COLO668 (cell line): ENCODE measurements at regions not wholly inside any gene's neighbourhood (a gene's known extent, or its start where the extent isn't known, plus 50 kb on each side); places are given as distances from the start of the nearest gene placed in this dataset.

Source experiments
- DNase-seq: peaks from one replicate; lab custom pipeline; 2025; ENCODE audit not compliant: unreplicated experiment; lab: John Stamatoyannopoulos, UW

- DNase-seq = no peak
These were observed 129.9 kb upstream of the TAC1 start for GRCh38 chr7:97601931-97602457.

GRCh38 chr7:97620495-97620894 is 111.4 kb upstream of the TAC1 start:
- DNase-seq = no peak

GRCh38 chr7:97623333-97623732 is 108.6 kb upstream of the TAC1 start:
- DNase-seq = no peak

- DNase-seq = no peak
These were observed 101.8 kb upstream of the TAC1 start for GRCh38 chr7:97630116-97630515.

GRCh38 chr7:97635622-97636021 is 96.3 kb upstream of the TAC1 start:
- no peak for DNase-seq

GRCh38 chr7:97639036-97639435 is 92.8 kb upstream of the TAC1 start:
- DNase-seq = no peak

- no peak for DNase-seq
These were observed 72.4 kb upstream of the TAC1 start for GRCh38 chr7:97659363-97660045.

- no peak for DNase-seq
These were observed 64.5 kb upstream of the TAC1 start for GRCh38 chr7:97667359-97667758.

- DNase-seq = no peak
These were observed 60.3 kb upstream of the TAC1 start for GRCh38 chr7:97671571-97671970.

GRCh38 chr7:97680622-97681021 is 51.3 kb upstream of the TAC1 start:
- DNase-seq = no peak
